Stimulated activated naive CD8-positive, alpha-beta T cell treated with anti-CD3 and anti-CD28 coated beads, Interleukin-15, Interleukin-2, amounts not matched to agents 100 ng/mL and 50 ng/mL, for 24 hours (primary cell): ENCODE measurements at regions not wholly inside any gene's neighbourhood (a gene's known extent, or its start where the extent isn't known, plus 50 kb on each side); places are given as distances from the start of the nearest gene placed in this dataset.

ENCODE experiments used
- H3K27ac Mint-ChIP-seq: one replicate; pipeline ENCODE4 v1.8.0; 2021; ENCODE audit warnings: mild to moderate bottlenecking, mixed read lengths
- H3K27me3 Mint-ChIP-seq: one replicate; pipeline ENCODE4 v1.8.0; 2021; ENCODE audit warnings: mixed read lengths
- H3K36me3 Mint-ChIP-seq: one replicate; pipeline ENCODE4 v1.8.0; 2021; ENCODE audit warnings: low read depth, mixed read lengths
- H3K4me1 Mint-ChIP-seq: one replicate; pipeline ENCODE4 v1.8.0; 2021; ENCODE audit warnings: low read depth, mixed read lengths
- H3K4me3 Mint-ChIP-seq: one replicate; pipeline ENCODE4 v1.8.0; 2021; ENCODE audit warnings: mild to moderate bottlenecking, mixed read lengths
- H3K9me3 Mint-ChIP-seq: one replicate; pipeline ENCODE4 v1.8.0; 2021; ENCODE audit warnings: mixed read lengths

DNA sequence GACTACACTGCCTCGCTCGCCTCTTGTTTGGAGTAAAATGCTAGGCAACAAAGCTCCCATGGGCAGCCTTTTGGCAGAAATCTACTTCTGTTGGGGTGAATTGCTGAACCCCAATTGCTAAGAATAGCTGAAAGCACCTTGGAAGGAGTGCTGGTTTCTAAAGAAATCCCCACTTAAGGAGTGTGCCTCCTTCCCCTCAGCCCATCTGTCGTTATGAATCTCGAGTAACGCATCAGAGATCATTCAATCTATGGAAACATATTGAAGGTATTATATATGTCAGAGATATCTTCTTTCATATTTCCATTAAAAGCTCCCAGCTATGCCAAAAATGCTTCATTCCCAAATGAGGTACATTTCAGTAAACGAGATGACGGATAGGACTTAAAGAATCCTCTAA, 229.6 kb upstream of the BLID start:
- Mint-ChIP-seq H3K4me3 (no peak overlapping the region), H3K27ac (no peak overlapping the region), H3K27me3 (no peaks in the 10 kb centered on the region), H3K9me3 (peaks cover 3% of the 10 kb centered on the region), H3K4me1 (no peaks in the 10 kb centered on the region), H3K36me3 (no peaks in the 10 kb centered on the region)

DNA sequence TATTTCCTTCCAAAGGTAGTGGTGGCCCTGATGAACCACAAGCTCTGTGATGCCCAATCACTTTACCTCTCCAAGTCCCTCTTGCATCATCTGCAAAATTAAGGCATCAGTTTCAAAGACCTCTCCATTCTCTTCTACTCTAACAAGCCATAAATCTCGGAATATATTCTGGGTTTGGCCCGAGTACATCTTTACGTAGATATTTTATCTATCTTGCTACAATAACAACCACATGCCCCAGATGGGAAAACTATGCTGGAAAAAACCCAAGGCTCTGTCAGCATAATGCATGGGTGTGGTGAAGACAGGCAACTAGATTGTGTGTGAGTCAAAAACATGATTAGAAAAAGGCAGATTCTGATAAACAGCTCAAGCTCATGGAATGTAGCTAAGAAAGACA, 228.2 kb upstream of the BLID start:
- H3K4me1 Mint-ChIP-seq: no peaks in the 10 kb centered on the region
- no peak overlapping the region for H3K4me3 Mint-ChIP-seq
- no peaks in the 10 kb centered on the region for H3K36me3 Mint-ChIP-seq
- H3K9me3 Mint-ChIP-seq: peaks cover 3% of the 10 kb centered on the region
- H3K27me3 Mint-ChIP-seq: no peaks in the 10 kb centered on the region
- no peak overlapping the region for H3K27ac Mint-ChIP-seq

DNA sequence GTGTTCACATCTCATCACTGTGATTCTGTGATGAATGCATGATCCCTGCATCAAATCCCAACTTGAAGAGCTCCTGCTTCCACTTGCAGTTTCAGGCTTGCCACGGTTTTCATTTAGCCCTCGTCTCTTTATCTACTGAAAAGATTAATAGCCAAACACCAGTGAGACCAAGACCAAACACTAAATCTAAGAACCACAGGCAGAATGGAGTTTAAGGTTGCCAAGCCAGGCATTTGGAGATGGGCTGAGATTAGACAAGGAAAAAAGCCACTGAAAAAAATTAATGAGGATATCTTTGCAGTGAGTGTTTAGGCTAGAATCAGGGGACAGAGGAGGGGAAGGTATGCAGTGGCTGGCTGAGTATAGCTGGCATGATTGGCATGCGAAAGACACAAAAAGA, 227.2 kb upstream of the BLID start:
- Mint-ChIP-seq H3K9me3 (peaks cover 3% of the 10 kb centered on the region), H3K4me1 (no peaks in the 10 kb centered on the region), H3K36me3 (no peaks in the 10 kb centered on the region), H3K27ac (no peak overlapping the region), H3K27me3 (no peaks in the 10 kb centered on the region), H3K4me3 (no peak overlapping the region)

DNA sequence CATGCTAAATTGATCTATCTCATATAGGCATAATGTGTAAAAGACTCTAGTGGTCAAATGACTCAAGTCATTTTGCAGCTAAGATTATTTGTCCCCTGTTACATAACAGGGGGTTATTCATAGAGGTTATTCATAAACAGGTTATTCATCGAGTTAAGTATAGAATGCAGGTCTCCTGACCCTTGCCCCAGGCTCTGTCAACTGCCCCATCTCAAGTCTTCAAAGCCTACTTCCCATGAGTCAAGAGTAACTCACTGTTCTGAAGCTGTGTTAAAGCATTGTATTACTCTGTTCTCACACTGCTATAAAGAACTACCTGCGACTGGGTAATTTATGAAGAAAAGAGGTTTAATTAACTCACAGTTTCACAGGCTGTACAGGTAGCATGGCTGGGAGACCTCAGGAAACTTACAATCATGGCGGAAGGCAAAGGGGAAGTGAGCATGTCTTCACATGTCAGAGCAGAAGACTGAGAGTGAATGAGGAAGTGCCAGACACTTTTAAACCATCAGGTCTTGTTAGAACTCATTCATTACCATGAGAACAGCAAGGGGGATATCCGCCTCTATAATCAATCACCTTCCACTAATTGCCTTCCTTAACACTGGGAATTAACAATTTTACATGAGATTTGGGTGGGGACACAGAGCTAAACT, 226.2 kb upstream of the BLID start:
- Mint-ChIP-seq H3K27me3 (peaks cover 3% of the 10 kb centered on the region), H3K27ac (no peak overlapping the region), H3K4me1 (no peaks in the 10 kb centered on the region), H3K9me3 (peaks cover 3% of the 10 kb centered on the region), H3K4me3 (no peak overlapping the region), H3K36me3 (no peaks in the 10 kb centered on the region)

DNA sequence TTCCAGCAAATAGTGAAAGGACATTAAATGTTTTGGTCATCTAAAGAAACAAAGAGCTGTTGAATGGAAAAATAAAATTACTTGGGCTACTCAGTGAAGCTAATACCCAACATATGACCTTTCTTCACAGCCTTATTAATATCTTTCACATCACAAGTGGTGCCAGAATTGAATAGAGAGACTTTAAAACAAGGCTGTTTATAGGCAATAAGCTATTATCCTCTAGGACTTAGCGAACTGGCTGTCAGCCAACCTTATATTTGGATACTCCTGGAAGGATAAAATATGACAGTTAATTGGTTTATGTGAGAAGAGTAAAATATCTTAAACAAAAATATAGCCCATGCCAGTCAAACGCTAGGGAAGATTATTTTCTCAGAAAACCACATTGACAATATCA, 225.5 kb upstream of the BLID start:
- Mint-ChIP-seq H3K36me3 (no peaks in the 10 kb centered on the region), H3K27ac (no peak overlapping the region), H3K27me3 (peaks cover 3% of the 10 kb centered on the region), H3K9me3 (peaks cover 3% of the 10 kb centered on the region), H3K4me3 (no peak overlapping the region), H3K4me1 (no peaks in the 10 kb centered on the region)

DNA sequence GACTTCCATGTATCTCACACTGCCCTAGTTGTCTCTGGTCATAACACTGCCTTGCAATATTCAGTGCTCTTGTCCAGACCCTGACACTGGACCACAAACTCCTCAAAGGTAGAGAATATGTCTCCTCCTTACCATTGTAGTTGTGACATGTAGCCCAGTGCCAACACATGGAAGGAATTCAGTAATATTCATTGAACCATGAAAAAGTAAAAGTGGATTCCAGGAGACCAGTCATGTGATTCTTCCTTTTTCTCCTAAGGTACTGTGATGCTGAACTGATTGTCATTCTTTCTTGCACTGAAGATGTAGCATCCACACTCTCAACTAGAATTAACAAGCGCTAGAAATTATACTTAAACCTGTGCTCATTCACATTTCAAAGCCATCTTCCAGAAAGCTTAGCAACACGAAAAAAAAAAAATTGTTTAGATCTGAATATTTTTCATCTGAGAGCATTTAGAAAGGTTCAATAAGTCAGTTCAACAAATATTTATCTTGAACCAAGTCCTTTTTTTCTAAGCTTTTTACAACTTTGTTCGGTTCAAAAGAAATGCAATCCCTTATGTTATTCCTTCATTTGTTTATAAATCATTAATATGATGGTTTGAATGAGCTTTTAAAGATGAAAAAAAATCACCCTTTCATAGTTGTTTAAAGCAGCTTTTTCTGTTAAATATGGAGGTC, 224.7 kb upstream of the BLID start:
- H3K9me3 Mint-ChIP-seq: peaks cover 3% of the 10 kb centered on the region
- no peak overlapping the region for H3K4me3 Mint-ChIP-seq
- H3K27me3 Mint-ChIP-seq: peaks cover 3% of the 10 kb centered on the region
- no peaks in the 10 kb centered on the region for H3K36me3 Mint-ChIP-seq
- H3K27ac Mint-ChIP-seq: no peak overlapping the region
- H3K4me1 Mint-ChIP-seq: no peaks in the 10 kb centered on the region

DNA sequence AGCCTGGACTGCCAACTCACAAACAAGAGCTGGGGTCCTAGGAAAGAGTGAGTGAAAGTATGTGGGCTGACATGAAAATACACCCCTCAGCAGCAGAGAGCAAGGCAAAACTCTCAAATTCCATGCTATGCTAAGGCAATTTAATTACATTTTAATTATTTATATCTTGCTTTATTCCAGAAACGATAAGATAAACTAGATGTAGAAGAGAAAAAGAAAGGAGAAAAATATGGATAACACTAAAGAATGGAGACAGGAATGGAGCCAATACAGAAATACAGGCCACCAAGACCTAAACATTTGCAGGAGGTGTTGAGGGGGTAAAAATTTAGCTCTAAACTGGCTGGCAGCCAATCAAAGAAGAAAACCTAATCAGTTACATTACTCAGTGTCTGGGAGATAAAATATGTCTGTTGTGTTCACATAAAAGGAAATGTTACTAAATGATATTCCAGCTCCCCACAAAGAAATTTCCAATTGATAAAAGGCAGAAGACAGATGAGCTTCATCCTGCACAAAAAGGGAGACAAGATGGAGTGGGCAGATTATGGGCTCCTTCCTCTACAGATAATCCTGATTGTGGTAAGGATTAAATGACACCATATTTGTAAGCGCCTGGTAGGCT, 223.5 kb upstream of the BLID start:
- H3K27me3 Mint-ChIP-seq: peaks cover 3% of the 10 kb centered on the region

DNA sequence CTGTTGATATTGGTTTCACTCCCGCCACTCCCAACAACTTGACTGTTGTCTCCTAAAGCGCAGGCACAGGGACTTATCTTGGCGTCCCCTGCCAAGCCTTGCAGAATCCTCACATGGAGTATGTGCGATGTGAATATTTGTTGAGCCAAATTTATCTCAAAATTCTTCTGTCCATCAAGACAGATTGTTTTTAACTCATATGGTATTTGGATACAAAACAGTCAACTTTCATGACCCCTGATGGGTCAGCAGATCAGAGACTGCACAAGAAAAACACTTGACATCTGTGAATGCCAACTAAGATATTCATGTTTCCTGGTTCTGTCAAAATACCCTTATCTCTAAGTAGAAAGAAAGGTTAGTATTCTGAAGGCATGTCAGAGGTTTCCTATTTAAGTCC, 221.7 kb upstream of the BLID start:
- Mint-ChIP-seq H3K4me3 (no peak overlapping the region), H3K27ac (no peak overlapping the region), H3K36me3 (no peaks in the 10 kb centered on the region)

More for the DNA sequence above, 223.5 kb upstream of the BLID start:
- no peaks in the 10 kb centered on the region for H3K9me3 Mint-ChIP-seq
- no peaks in the 10 kb centered on the region for H3K36me3 Mint-ChIP-seq
- no peak overlapping the region for H3K27ac Mint-ChIP-seq
- H3K4me1 Mint-ChIP-seq: no peaks in the 10 kb centered on the region
- H3K4me3 Mint-ChIP-seq: no peak overlapping the region

DNA sequence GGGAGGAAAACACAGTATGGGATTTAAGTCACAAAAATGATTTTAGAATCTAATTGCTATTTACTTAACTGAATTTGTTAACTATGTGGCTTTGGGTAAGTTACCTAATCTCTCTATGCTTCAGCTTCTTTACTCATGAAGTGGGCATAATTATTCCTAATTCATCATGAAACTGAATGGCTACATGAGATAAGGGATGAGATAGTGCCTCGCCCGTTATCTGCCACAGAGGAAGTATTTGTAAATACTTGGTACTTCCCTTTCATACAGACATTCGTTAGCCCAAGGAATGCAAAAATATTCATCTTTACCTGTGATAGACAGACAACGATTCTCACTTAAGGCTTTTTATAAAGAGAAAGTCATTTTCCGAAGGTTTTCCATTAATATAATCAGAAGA, 221.2 kb upstream of the BLID start:
- Mint-ChIP-seq H3K4me1 (no peaks in the 10 kb centered on the region), H3K36me3 (no peaks in the 10 kb centered on the region), H3K27me3 (peaks cover 3% of the 10 kb centered on the region), H3K27ac (no peak overlapping the region), H3K4me3 (no peak overlapping the region), H3K9me3 (no peaks in the 10 kb centered on the region)

More for the DNA sequence above, 221.7 kb upstream of the BLID start:
- no peaks in the 10 kb centered on the region for H3K4me1 Mint-ChIP-seq
- H3K27me3 Mint-ChIP-seq: peaks cover 3% of the 10 kb centered on the region
- no peaks in the 10 kb centered on the region for H3K9me3 Mint-ChIP-seq

DNA sequence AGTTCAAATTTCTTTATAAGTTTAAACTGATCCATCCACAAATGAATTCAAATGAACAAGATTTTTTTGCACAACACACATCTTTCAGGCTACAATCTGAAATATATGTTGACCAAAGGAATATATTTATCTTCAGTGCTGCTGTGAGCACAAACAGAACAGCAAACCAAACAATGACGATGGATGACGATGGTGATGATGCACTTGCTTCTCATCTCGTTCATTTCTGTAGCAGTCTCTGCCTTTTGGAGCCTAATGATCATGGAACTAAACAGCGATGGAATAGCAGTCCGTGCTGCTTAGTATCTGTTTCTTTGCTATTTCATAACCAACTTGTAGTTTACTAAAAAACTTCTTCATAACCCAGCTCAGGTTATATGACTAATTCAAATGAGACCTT, 220.7 kb upstream of the BLID start:
- Mint-ChIP-seq H3K4me1 (no peaks in the 10 kb centered on the region), H3K27ac (no peak overlapping the region), H3K9me3 (no peaks in the 10 kb centered on the region), H3K4me3 (no peak overlapping the region), H3K36me3 (no peaks in the 10 kb centered on the region), H3K27me3 (peaks cover 3% of the 10 kb centered on the region)

DNA sequence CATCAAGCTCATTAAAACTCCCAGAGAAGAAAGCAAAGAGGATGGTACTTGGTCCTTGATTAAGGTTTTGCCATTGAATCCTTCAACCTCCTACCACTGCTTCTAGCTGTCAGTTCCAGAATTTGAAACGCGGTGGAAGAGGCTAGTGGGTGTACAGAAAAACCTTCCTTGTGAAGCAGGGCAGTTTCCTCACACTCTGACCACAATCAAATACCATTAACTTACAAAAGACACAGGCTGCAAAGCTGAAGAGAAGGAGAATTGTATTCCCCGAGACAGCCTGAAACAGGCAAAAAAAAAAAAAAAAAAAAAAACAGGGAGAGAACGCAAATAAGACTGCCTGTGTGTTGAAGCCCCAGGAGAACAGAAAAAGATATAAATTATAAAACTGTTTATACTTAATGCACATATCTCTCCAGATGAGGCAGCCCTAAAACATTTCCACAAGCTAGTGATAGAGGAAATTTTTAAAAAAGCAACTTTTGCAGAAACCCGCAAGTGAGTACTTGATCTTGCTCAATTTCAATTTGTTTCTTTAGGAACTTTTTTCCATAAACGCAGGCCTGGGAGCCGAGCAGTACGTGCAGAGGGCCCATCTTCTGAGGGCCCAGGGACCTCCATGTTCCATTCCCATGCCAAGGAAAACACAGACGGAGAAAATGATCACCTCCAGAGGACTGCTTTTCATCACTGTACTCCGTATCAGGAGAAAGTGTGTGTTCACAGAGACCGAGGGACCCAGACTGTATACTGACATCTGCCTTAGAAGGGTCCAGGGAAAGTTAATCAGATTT, 218.7 kb upstream of the BLID start:
- Mint-ChIP-seq H3K27ac (no peak overlapping the region), H3K9me3 (no peaks in the 10 kb centered on the region), H3K4me3 (no peak overlapping the region)

DNA sequence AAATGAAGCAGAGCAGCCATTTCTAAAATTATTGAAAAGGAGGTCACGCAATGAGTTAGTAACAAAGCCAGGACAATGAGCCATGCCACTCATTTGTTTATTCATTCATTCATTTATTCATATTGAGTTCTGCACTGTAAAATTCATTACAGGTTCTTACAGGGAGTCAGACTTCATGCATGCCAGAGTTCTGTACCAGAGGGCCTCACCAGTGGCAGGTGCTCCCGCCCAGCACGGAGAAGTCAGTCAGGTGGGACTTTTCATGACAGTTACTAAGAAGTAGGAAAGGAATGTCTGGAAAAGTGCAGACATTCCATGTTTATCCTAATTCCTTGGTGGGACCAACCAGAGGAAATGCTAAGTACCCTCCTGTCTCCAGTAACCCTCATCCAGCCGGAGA, 217.5 kb upstream of the BLID start:
- no peaks in the 10 kb centered on the region for H3K36me3 Mint-ChIP-seq
- H3K4me3 Mint-ChIP-seq: no peak overlapping the region
- no peaks in the 10 kb centered on the region for H3K9me3 Mint-ChIP-seq
- H3K27me3 Mint-ChIP-seq: peaks cover 3% of the 10 kb centered on the region
- no peak overlapping the region for H3K27ac Mint-ChIP-seq
- H3K4me1 Mint-ChIP-seq: no peaks in the 10 kb centered on the region

More for the DNA sequence above, 218.7 kb upstream of the BLID start:
- Mint-ChIP-seq H3K4me1 (no peaks in the 10 kb centered on the region), H3K27me3 (peaks cover 3% of the 10 kb centered on the region), H3K36me3 (no peaks in the 10 kb centered on the region)

DNA sequence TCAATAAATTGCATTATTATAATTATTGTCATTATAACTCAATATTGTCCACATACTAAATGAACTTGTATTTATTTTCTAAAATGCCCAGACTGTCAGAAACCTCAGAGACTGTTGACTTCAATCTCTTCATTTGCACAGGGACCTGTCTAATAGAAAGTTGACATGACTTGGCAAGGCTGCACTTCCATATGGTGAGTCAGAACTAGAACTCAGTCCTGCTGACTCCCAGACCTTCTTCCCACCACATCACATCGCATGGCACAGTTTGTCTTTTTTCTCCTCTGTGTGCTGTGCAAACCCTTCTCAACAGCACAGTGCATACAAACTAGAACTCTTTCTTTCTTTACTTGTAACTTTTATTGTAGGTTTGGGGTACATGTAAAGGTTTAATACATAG, 215.1 kb upstream of the BLID start:
- no peaks in the 10 kb centered on the region for H3K27me3 Mint-ChIP-seq
- H3K27ac Mint-ChIP-seq: no peak overlapping the region

DNA sequence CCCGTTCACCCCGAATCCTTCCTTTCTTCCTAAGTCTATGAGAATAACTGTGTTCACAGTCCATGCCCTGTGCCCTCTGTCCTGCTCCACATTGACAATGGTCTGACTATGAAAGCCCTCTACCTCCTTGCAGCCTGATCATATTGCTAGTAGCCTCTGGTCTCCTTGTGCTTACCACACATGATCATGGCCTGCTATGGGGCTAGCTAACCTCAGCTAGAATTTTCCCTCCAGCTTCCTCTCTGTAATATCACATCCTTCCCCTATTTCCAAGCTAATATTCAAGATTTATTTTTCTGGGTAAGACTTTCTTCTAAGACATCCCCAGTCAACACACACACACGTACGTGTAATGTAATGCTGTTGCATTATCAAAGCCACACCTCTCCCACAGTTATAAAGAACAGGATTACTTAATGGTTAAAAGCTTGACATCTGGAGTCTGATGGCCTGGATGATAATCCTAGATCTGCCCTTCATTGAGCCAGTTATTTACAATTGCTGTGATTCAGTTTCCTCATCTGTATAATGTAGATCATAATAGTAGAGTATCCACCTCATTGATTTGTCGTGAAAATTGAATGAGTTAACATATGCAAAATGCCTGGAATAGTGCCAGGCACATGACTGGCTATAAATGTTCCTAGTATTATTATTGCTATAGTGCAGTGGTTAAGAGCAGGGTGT, 214.4 kb upstream of the BLID start:
- Mint-ChIP-seq H3K4me1 (no peaks in the 10 kb centered on the region), H3K27me3 (no peaks in the 10 kb centered on the region), H3K4me3 (no peak overlapping the region), H3K27ac (no peak overlapping the region), H3K9me3 (no peaks in the 10 kb centered on the region), H3K36me3 (no peaks in the 10 kb centered on the region)

More for the DNA sequence above, 215.1 kb upstream of the BLID start:
- Mint-ChIP-seq H3K36me3 (no peaks in the 10 kb centered on the region), H3K4me3 (no peak overlapping the region), H3K9me3 (no peaks in the 10 kb centered on the region), H3K4me1 (no peaks in the 10 kb centered on the region)
